Superior temporal gyrus (tissue), 1 donor: ENCODE measurements at regions not wholly inside any gene's neighbourhood (a gene's known extent, or its start where the extent isn't known, plus 50 kb on each side); places are given as distances from the start of the nearest gene placed in this dataset.
"Not testable (repeated sequence)": the region's sequence is repeated elsewhere in the genome, so short reads cannot be mapped to it uniquely, and the experiment has no call there.

Experiments used
- DNase-seq: peaks from one replicate; pipeline ENCODE4 v3.0.0-alpha.2; 2016; ENCODE audit errors: extremely low spot score

DNA sequence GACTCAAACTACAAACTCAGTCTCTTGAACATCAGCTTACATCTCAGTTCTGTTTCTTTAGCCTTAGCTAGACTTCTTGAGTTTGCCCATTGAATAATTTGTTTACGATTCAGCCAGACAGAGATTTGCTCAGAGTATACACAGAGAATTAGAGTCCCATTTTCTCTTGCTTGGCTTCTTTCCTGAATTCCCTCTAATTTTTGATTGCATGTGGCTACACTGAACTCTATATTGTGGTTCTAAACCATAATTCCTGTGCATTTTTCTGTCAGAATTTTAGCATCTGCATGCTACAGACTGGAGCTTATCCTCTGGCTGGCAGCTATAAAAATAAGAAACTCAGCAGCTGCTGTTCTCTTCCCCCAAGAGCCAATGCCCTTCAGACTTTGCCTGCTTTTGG, 354.9 kb downstream of the MDFIC start:
- no peak for DNase-seq

- DNase-seq: not testable (repeated sequence)
Observed at GRCh38 chr7:115273855-115274254, 352.0 kb downstream of the MDFIC start.

- no peak for DNase-seq
Observed at GRCh38 chr7:115273139-115273772, 351.4 kb downstream of the MDFIC start.

DNA sequence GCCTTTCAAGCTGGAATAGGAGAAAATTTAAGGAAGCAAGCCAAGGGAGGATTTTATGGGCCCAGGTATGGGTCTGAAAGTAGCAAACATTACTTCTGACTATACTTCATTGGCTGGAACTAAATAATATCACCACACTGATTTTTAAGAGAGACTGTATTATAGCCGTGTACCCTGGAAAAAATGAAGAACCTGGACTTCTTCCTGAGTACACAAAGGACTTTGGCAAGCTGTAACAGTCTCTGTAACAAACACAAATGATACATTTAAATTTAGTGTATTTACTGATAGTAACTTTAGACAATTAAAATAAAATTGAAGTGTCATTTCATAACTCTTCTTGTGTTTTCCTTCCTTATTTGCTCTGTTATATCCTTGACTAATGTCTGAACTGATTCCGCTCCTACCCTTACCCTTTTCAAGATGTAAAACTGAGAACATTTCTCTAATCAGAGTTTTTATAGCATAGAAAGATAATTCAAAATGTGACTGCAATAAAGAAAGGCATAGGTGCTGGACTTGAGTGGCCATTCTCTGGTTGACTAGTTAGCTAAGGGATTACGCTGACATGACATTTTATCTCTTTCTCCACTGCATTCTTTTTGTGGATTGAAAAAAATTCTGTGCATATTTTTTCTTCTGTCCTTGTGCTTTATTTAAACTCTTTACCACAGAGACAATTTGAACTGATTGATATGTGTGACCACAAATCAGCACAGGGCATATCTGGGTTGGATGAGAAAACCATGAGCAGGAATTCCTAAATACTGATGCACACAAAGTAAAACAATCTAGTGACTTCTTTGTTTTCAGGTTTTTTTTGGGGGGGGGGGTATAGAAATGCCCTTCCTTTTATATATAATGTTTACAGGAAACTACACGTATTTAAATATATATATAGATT, 349.7 kb downstream of the MDFIC start:
- no peak for DNase-seq

- no peak for DNase-seq
Observed at GRCh38 chr7:115269486-115269885, 347.6 kb downstream of the MDFIC start.

DNA sequence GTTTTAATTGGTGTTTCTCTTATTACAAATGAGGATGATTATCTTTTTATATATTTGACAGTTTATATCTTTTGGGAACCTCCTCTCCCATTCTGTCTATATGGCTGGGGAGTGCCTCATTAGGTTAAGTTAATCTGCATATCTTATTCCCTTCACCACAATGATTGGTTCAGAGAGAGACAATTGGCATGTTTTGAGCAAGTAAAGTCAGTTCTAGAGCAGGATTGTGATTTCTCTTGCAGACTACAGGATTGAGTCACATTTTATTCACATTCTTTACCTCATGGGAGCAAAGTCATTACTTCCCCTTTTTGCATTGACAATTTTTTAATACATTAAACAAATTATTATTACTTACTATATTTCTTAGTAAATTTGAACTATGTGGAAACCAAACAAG, 345.6 kb downstream of the MDFIC start:
- DNase-seq: no peak

GRCh38 chr7:115260381-115260780, 338.5 kb downstream of the MDFIC start:
- no peak for DNase-seq

DNA sequence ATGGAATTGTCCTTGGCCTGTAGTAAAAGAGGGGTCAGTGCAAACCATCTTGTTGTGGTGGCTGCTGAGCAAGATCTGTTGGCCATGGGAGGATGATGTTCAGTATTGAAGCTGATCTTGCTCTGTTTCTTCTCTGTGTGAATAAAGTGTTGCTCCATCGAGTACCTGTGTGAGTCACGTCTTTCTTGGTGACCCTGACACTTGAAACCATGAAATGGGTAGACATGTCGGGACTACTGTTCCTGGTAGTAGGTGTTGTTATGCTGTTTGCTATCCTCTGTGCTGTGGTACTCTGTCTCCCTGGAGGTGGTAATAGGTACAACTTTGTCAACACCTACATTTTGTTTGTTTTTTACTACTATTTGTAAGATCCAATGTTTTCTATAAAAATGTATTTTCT, 330.6 kb downstream of the MDFIC start:
- DNase-seq: no peak

DNA sequence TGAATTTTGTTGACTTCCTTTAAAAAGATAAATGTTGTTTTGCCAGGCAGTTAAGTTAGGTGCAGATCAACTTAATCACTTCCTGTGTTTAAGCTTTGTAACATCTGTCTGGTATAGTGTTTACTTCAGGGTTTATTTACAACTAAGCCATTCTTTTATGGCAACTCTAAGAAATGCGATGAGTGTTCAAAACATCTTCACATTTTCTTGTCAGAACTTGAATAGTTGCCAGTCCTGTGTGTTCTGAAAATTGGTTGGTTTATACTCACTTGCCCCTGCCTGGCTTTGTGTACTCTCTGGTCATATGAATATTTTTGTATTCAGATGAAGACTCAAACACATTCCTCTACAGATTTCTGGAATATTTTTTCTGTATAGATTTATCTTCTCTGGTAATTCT, 327.2 kb downstream of the MDFIC start:
- DNase-seq: no peak

DNA sequence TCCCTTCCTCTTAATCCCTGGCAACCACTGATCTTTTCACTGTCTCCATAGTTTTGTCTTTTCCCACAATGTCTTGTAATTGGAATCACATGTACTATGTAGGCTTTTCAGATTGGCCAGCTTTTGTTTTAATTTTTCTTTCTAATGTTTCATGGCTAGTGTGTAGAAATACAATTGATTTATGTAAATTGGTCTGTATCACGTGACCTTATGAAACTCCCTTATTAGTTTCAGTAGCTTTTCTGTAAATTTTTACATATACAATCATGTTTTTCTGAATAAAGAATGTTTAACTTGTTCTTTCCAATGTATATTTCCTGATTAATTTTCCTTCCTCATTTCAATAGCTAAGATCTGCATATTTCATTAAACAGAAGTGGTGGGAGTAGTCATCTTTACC, 319.3 kb downstream of the MDFIC start:
- no peak for DNase-seq

DNA sequence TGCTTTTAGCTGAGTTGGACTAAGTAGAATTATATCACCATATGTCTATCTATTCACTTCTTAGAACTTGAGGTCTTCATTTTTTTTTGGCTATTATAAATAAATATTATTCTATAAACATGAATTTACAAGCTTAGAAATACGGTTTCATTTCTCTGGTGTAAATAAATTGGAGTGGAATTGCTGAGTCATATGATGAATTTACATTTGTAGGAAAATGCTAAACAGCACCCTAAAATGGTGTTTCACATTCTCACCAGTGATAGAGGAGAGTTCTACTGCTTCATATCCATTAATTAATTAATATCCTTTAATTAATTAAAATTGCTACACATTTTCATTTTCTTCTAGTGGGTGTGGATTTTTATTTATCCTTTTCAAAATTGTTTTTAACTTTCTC, 318.3 kb downstream of the MDFIC start:
- no peak for DNase-seq

DNA sequence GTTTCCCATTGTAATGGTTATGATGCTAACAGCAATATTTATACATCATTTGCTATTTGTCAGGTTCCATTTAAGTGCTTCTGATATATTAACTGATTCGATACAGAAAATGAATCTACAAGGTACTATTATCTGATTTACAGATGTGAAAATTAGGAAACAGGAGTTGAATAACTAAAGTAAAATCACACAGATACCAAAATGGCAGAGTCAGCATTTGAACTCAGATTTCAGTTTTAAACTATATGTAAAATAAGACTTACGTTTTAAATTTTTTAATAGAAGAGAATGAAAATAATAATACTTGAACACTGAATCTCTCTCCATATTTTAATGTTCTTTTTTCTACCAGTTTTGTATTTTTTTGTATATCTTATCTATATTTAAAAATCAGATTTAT, 313.2 kb downstream of the MDFIC start:
- no peak for DNase-seq

- no peak for DNase-seq
Observed at GRCh38 chr7:115233809-115234208, 311.9 kb downstream of the MDFIC start.

GRCh38 chr7:115232041-115232440, 310.1 kb downstream of the MDFIC start:
- DNase-seq: no peak

- peak; percentile 25 for DNase-seq
Observed at GRCh38 chr7:115230882-115231571, 309.1 kb downstream of the MDFIC start.

DNA sequence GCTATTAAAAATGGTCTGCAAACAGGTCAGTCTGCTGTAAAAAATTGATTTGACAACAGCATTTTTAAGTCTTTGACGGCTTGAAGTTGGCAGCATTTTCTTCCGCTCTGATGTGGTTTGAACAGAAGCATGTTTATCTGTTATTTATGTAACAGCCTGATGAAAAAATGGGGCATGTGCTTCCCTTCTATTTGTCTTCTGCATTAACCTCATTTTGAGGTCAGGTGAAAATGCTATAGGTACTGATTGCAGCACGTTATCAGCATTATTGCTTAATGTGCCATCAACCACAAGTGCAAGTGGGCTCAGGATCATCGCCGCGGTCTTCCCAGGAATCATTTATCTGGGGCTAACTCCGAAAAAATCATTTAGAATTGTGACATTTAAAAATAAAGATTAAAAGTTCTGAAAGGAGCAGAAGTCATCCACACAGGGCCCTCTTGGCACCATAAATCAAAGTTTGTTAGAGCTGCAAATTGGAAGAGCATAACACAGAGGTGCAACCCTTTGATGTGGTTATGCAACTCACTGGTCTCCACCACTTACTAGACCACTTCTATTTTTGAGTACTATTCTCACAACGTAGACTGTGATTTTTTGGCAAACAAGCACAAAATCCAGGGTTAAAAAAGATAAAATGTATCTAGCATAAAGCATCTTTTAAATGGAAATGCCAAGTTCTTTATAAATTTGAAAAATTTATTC, 307.7 kb downstream of the MDFIC start:
- no peak for DNase-seq

DNA sequence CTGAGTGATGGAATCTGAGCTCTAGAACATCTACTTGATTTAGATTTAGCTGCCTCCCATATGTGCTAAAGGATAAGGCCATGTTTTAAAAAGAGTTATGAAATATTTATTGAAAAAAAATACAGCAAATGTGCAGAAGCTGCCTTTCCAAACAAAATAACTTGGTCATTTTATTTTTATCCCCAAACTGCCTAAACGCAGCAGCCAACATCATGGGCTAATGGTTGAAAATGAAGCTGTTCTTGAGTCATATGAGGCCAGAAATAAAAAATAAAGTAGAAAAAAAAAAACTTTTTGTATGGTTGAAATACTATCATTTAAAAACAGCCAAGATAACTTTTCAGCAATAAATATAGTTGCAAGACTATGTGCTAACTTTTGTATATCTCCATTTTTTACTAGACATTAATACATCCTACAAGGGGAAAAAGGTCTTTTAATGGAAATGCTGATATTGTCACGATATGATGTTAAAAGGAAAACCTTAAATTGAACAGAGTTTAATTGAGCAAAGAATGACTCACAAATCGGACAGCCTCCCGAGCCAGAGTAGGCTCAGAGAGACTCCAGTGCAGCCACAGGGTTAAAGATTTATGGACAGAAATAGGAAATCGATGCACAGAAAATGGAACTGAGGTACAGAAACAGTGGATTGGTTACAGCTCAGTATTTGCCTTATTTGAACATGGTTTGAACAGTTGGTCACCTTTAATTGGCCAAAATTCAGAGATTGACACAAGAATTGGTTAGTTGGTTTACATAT, 305.8 kb downstream of the MDFIC start:
- no peak for DNase-seq

DNA sequence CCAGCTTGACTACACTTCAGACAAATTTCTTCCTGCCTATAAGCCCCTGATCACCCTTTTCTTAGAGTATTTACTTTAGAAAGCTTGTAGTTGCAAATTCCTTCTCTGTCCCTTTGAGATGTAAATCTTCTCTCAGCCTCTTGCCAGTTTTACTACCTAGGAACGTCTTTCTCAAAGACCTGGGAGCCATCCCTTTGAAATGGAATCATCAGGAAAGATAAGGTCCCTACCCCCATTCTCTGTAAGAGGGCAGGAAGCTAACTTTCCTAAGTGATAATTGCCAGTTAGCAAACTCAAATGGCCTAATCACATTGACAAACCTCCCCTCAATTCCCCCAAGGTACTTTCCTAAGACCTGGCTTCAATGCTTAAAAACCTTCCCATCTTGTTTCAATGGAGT, 304.5 kb downstream of the MDFIC start:
- DNase-seq: no peak

DNA sequence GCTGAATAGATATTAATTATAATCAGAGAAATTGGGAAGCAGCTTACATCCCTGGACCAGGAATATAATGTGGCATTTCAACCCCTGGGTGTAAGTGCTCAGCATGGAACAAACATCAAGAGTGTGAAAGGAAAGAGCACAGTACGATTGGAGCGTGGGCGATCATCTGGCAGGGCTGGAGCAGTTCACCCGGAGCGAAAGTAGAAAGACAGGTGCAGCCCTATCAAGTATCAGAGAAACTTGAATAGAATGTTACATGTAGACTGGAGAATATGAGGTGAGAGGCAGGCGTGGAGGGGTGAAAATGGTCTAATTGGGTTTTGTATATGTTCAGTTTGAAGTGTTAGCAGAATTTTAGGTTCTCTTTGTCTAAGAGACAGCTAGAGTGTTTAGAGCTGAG, 303.0 kb downstream of the MDFIC start:
- no peak for DNase-seq

GRCh38 chr7:115223959-115224358, 302.1 kb downstream of the MDFIC start:
- DNase-seq: no peak

DNA sequence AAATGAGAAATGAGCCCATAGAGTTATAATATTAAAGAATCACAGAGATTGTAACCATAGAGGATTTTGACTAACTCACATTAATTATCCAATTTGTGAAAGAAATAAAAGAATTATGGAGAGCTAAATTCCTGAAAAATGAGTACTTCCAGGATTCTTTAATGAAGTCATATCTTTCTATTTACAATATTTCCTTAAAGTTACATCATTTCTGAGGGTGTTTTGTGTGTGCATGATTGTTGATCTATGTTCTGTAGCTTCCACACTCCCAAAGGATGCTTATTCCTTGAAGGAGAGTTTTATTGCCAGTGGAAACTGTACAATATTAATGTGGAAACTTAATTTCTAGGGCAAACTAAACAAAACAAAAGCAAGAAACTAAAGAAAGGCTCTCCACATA, 299.6 kb downstream of the MDFIC start:
- no peak for DNase-seq
